OCI-LY1 (cell line): ENCODE measurements at regions not wholly inside any gene's neighbourhood (a gene's known extent, or its start where the extent isn't known, plus 50 kb on each side); places are given as distances from the start of the nearest gene placed in this dataset.

Experiments used
- H2AFZ ChIP-seq: fragments of 200-600 bp; sonication (generic), shearing (Covaris generic); 2 replicates; pipeline ENCODE4 v1.6.0; 2014; ENCODE audit warnings: antibody characterized with exemption, mild to moderate bottlenecking, low read length
- H3F3A ChIP-seq: fragments of 200-600 bp; sonication (generic), shearing (Covaris generic); 2 replicates; pipeline ENCODE4 v1.6.0; 2014; ENCODE audit warnings: mild to moderate bottlenecking, antibody characterized with exemption, low read length, moderate library complexity; ENCODE audit not compliant: insufficient read depth
- H3K27ac ChIP-seq: fragments of 200-600 bp; sonication (generic); 2 replicates; pipeline ENCODE4 v1.5.1; 2014; ENCODE audit warnings: low read length, mixed run types, mild to moderate bottlenecking, low read depth; ENCODE audit not compliant: poor library complexity, severe bottlenecking
- H3K27me3 ChIP-seq: fragments of 200-600 bp; sonication (generic); 2 replicates; pipeline ENCODE4 v1.6.0; 2014; ENCODE audit warnings: antibody characterized with exemption, mild to moderate bottlenecking, low read length, moderate library complexity; ENCODE audit not compliant: insufficient read depth
- H3K36me3 ChIP-seq: fragments of 200-600 bp; sonication (generic); 2 replicates; pipeline ENCODE4 v1.6.1; 2014; ENCODE audit warnings: mild to moderate bottlenecking, antibody characterized with exemption, low read length, moderate library complexity, mixed read lengths; ENCODE audit not compliant: insufficient read depth
- H3K4me1 ChIP-seq: fragments of 200-600 bp; sonication (generic); 2 replicates; pipeline ENCODE4 v1.5.1; 2014; ENCODE audit warnings: mild to moderate bottlenecking, low read length, moderate library complexity; ENCODE audit not compliant: insufficient read depth, severe bottlenecking
- H3K4me2 ChIP-seq: fragments of 200-600 bp; sonication (generic), shearing (Covaris generic); 2 replicates; pipeline ENCODE4 v1.6.1; 2014; ENCODE audit warnings: low read length
- H3K4me3 ChIP-seq: fragments of 200-600 bp; sonication (generic); 2 replicates; pipeline ENCODE4 v1.5.1; 2014; ENCODE audit warnings: low read length, low read depth, mild to moderate bottlenecking, mixed read lengths; ENCODE audit not compliant: poor library complexity, severe bottlenecking
- H3K79me2 ChIP-seq: fragments of 200-600 bp; shearing (Covaris generic); 2 replicates; pipeline ENCODE4 v1.6.1; 2016; ENCODE audit warnings: mixed run types, low read length, mixed read lengths; ENCODE audit not compliant: insufficient read depth
- H3K9ac ChIP-seq: fragments of 200-600 bp; sonication (generic), shearing (Covaris generic); 2 replicates; pipeline ENCODE4 v1.6.1; 2014; ENCODE audit warnings: mild to moderate bottlenecking, low read length, mixed read lengths
- H3K9me2 ChIP-seq: fragments of 200-600 bp; sonication (generic), shearing (Covaris generic); 2 replicates; pipeline ENCODE4 v1.6.1; 2014; ENCODE audit warnings: low read depth, mild to moderate bottlenecking, low read length, mixed read lengths
- H3K9me3 ChIP-seq: fragments of 200-600 bp; shearing (Covaris generic); 2 replicates; pipeline ENCODE4 v1.6.1; 2014; ENCODE audit warnings: low read length, mixed read lengths
- H4K20me1 ChIP-seq: fragments of 200-600 bp; sonication (generic), shearing (Covaris generic); 2 replicates; pipeline ENCODE4 v1.6.0; 2016; ENCODE audit warnings: mild to moderate bottlenecking, low read length; ENCODE audit not compliant: insufficient read depth
- EZH2 ChIP-seq: fragments of 200-600 bp; sonication (generic), shearing (Covaris generic); IDR thresholded peaks from 2 replicates; pipeline ENCODE4 v1.8.0; 2017; ENCODE audit warnings: borderline replicate concordance, mixed run types, mild to moderate bottlenecking, antibody characterized with exemption, low read length, moderate library complexity, mixed read lengths
- TF ChIP-seq, protein P1 (sequence below): fragments of 200-600 bp; sonication (generic), shearing (Covaris generic); IDR thresholded peaks from 2 replicates; pipeline ENCODE4 v1.5.1; 2017; ENCODE audit warnings: mild to moderate bottlenecking, antibody characterized with exemption, low read length, moderate library complexity, mixed read lengths

DNA sequence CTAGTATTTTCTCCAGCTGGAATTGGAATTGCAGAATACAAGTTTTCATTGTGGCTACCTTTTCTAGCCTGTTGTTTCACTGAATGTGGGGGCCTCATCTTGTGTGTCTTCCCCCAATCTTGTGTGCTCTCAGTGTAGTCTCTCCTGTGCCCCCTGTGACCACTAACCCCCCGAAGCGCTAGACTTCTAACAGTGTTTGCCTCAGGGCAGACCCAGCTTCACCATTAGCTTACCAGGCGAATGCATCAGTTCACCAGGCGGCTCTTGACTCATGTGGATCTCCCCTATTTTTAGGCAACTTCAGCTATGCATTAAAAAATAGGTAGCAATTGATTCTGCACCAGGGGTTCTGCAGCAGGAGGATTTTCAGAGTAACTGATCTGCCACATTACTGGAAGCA lies 376.2 kb upstream of the MEIS1 start:
- Histone ChIP-seq H4K20me1 (no peaks in the 10 kb centered on the region), H3K79me2 (no peaks in the 10 kb centered on the region), H3K27ac (no peak overlapping the region), H3K27me3 (no peaks in the 10 kb centered on the region), H3K4me1 (no peaks in the 10 kb centered on the region), H3K4me2 (no peak overlapping the region), H3K4me3 (no peak overlapping the region), H2AFZ (no peak overlapping the region), H3F3A (no peaks in the 10 kb centered on the region), H3K36me3 (no peaks in the 10 kb centered on the region), H3K9me2 (no peaks in the 10 kb centered on the region), H3K9ac (no peak overlapping the region), H3K9me3 (no peaks in the 10 kb centered on the region)
- no peak for TF ChIP-seq EZH2
- TF ChIP-seq, protein P1, sequence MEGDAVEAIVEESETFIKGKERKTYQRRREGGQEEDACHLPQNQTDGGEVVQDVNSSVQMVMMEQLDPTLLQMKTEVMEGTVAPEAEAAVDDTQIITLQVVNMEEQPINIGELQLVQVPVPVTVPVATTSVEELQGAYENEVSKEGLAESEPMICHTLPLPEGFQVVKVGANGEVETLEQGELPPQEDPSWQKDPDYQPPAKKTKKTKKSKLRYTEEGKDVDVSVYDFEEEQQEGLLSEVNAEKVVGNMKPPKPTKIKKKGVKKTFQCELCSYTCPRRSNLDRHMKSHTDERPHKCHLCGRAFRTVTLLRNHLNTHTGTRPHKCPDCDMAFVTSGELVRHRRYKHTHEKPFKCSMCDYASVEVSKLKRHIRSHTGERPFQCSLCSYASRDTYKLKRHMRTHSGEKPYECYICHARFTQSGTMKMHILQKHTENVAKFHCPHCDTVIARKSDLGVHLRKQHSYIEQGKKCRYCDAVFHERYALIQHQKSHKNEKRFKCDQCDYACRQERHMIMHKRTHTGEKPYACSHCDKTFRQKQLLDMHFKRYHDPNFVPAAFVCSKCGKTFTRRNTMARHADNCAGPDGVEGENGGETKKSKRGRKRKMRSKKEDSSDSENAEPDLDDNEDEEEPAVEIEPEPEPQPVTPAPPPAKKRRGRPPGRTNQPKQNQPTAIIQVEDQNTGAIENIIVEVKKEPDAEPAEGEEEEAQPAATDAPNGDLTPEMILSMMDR, result no peak

DNA sequence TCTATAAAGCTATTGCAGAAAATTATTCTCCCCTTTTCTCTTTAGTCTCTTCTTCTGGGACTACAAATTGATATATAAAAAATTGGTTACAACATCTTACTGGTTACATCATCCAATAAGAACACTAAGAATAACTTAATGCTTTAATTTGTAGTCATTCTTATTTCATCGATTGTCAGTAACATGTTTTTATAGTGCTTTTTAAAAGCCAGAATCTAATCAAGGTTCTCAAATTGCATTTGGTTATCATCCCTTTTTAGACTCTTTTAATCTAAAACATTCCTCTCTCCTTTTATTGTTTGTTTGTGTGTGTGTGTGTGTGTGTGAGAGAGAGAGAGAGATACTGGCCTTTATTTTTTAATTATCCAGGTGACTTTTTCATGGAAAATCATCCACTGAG lies 377.1 kb upstream of the MEIS1 start:
- no peaks in the 10 kb centered on the region for H3K9me2 ChIP-seq
- H3K9ac ChIP-seq, result no peak overlapping the region
- H3K79me2 ChIP-seq, result no peaks in the 10 kb centered on the region
- H3K4me3 ChIP-seq, result no peak overlapping the region
- no peaks in the 10 kb centered on the region for H3K4me1 ChIP-seq
- no peaks in the 10 kb centered on the region for H4K20me1 ChIP-seq
- H3K27ac ChIP-seq, result no peak overlapping the region
- TF ChIP-seq, protein P1, result no peak
- TF ChIP-seq EZH2, result no peak
- no peaks in the 10 kb centered on the region for H3K27me3 ChIP-seq
- H3K9me3 ChIP-seq, result no peaks in the 10 kb centered on the region
- no peaks in the 10 kb centered on the region for H3K36me3 ChIP-seq
- H2AFZ ChIP-seq, result no peak overlapping the region
- H3K4me2 ChIP-seq, result no peak overlapping the region
- no peaks in the 10 kb centered on the region for H3F3A ChIP-seq

DNA sequence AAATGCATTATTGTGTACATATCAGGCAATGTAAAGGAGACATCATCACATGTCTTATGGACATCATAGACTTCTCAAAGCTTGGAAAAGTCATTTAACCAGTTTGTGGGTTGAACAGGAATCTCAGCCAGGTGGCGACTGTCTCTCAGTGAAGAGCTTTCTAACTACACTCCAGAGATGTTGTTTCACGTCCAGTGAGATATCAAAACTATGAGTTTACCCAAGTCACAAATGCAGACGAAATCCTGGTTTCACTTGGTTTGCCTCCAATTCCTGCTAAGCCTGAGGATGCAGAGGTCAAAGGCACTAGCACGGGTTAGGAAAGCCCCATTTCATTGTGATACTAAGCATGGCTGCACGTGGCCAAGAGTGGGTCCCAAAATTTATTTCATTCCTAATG lies 384.5 kb upstream of the MEIS1 start:
- TF ChIP-seq EZH2, result no peak
- TF ChIP-seq, protein P1, result no peak
- Histone ChIP-seq H3K9me2 (no peaks in the 10 kb centered on the region), H3K27me3 (no peaks in the 10 kb centered on the region)

More for the DNA sequence above, 384.5 kb upstream of the MEIS1 start:
- no peak overlapping the region for H3K9ac ChIP-seq
- H3K4me1 ChIP-seq, result no peaks in the 10 kb centered on the region
- no peaks in the 10 kb centered on the region for H3K79me2 ChIP-seq
- no peak overlapping the region for H3K4me2 ChIP-seq
- no peaks in the 10 kb centered on the region for H4K20me1 ChIP-seq
- H3K36me3 ChIP-seq, result no peaks in the 10 kb centered on the region
- H3F3A ChIP-seq, result no peaks in the 10 kb centered on the region
- no peak overlapping the region for H3K27ac ChIP-seq
- no peak overlapping the region for H2AFZ ChIP-seq
- H3K4me3 ChIP-seq, result no peak overlapping the region
- no peaks in the 10 kb centered on the region for H3K9me3 ChIP-seq
